CD4-positive, alpha-beta T cell (primary cell): ENCODE measurements at regions not wholly inside any gene's neighbourhood (a gene's known extent, or its start where the extent isn't known, plus 50 kb on each side); places are given as distances from the start of the nearest gene placed in this dataset.

ENCODE experiments used
- ATAC-seq: fragments of 200-7000 bp; cut with Tn5 transposase; one replicate; pipeline ENCODE4 v1.10.0; 2022; ENCODE audit warnings: mild to moderate bottlenecking; ENCODE audit not compliant: poor library complexity
- CTCF ChIA-PET: fragments of 350-600 bp; sonication (Branson Sonifier 250); formaldehyde crosslinking; loops from one replicate; lab custom pipeline; 2021; ENCODE audit warnings: antibody characterized with exemption, inconsistent platforms; lab: Charles Lee
- POLR2A ChIA-PET: fragments of 350-600 bp; sonication (Branson Sonifier 250); formaldehyde crosslinking; loops from one replicate; lab custom pipeline; 2021; ENCODE audit warnings: antibody characterized with exemption, inconsistent platforms; lab: Charles Lee
- DNase-seq, 14 experiments: peaks; one replicate each; pipeline ENCODE4 v3.0.0-alpha.2; 2013 to 2020; ENCODE audit warnings: mixed read lengths in 2 of 14
- H3K27ac ChIP-seq, 2 donors: one replicate each; pipeline versions ENCODE4 v1.5.1 to v1.7.0; 2013; ENCODE audit warnings: low read length in 2 of 2, low read depth in 1 of 2, mild to moderate bottlenecking in 1 of 2
- H3K27me3 ChIP-seq, 2 experiments: 1 replicate in 1 of 2; 2 replicates in 1 of 2; pipeline versions ENCODE4 v1.6.1 to v1.7.0; 2013; ENCODE audit warnings: low read length in 2 of 2, control low read depth in 1 of 2, mild to moderate bottlenecking in 1 of 2, moderate library complexity in 1 of 2; ENCODE audit not compliant: insufficient read depth in 2 of 2, control insufficient read depth in 1 of 2
- H3K36me3 ChIP-seq: one replicate; pipeline ENCODE4 v1.6.1; 2013; ENCODE audit warnings: low read length, control low read depth; ENCODE audit not compliant: insufficient read depth
- H3K4me1 ChIP-seq: one replicate; pipeline ENCODE4 v1.6.1; 2013; ENCODE audit warnings: low read length, control low read depth; ENCODE audit not compliant: insufficient read depth
- H3K4me3 ChIP-seq: one replicate; pipeline ENCODE4 v1.5.1; 2013; ENCODE audit warnings: mild to moderate bottlenecking, low read length, moderate library complexity
- H3K9me3 ChIP-seq, 2 experiments: 1 replicate in 1 of 2; 2 replicates in 1 of 2; pipeline versions ENCODE4 v1.6.1 to v1.7.0; 2013; ENCODE audit warnings: low read length in 2 of 2, mild to moderate bottlenecking in 2 of 2, control low read depth in 1 of 2, moderate library complexity in 1 of 2; ENCODE audit not compliant: control insufficient read depth in 1 of 2, insufficient read depth in 1 of 2
- H3K27ac Mint-ChIP-seq: one replicate; pipeline ENCODE4 v1.8.0; 2020; ENCODE audit warnings: mixed read lengths
- H3K27me3 Mint-ChIP-seq: one replicate; pipeline ENCODE4 v1.8.0; 2021; ENCODE audit warnings: mixed read lengths
- H3K36me3 Mint-ChIP-seq: one replicate; pipeline ENCODE4 v1.8.0; 2021; ENCODE audit warnings: low read depth, mixed read lengths
- H3K4me1 Mint-ChIP-seq: one replicate; pipeline ENCODE4 v1.8.0; 2021; ENCODE audit warnings: low read depth, mixed read lengths
- H3K4me3 Mint-ChIP-seq: one replicate; pipeline ENCODE4 v1.8.0; 2020; ENCODE audit warnings: mild to moderate bottlenecking, mixed read lengths
- H3K9me3 Mint-ChIP-seq: one replicate; pipeline ENCODE4 v1.8.0; 2020; ENCODE audit warnings: mixed read lengths
- intact Hi-C, 2 experiments: fragments of 100-400 bp; cut with DNase I in 1 of 2; cut with micrococcal nuclease in 1 of 2; formaldehyde crosslinking; loops; one replicate each; pipeline versions ENCODE4 v1.15.1 to v1.9.0; 2023 to 2025; cut with DNase I, micrococcal nuclease
- TF ChIP-seq, protein P1 (sequence below): fragments of 200-600 bp; IDR thresholded peaks from one replicate; pipeline ENCODE4 v1.8.0; 2022; ENCODE audit warnings: antibody characterized with exemption, mild to moderate bottlenecking

DNA sequence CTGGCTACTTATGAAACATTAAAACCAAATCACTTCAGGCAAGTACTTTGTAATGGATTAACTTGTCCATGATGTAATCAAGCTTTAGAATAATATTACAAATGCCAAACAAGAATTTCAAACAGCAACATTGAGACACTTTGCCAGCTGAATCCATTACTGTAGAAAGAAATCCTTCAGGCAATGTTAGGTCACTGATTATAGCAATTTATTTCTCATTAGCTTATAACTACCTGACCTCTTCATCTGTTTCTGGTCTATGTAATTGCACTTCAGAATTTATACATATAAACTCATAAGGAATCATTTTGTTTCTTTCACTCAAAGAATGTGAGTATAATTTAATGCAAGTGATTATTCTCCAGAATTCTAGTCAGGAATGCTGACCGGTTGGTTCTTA is 692.6 kb upstream of the TMEFF2 start:
- ATAC-seq: no peak
- no peaks in the 10 kb centered on the region for H3K36me3 Mint-ChIP-seq

DNA sequence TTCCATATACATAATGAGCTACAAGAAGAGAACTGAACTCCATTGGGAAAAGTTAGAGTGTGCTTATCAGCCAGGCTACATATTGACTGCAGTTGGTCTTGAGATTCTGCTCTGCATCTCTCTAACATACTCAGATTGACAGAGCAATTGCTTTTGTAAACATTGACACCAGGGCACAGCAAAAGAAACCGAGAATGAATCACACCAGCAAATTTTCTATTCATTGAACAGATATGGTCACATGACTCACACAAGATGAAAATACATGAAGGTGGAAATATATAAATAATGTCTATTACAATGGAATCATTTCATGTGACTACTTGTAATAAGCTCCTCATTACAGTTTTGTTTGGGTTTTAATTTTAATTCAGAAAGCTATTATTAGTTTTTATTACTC is 691.9 kb upstream of the TMEFF2 start:
- Mint-ChIP-seq H3K27me3 (no peaks in the 10 kb centered on the region), H3K4me3 (no peak overlapping the region), H3K9me3 (no peaks in the 10 kb centered on the region), H3K27ac (no peak overlapping the region), H3K36me3 (no peaks in the 10 kb centered on the region), H3K4me1 (no peaks in the 10 kb centered on the region)
- H3K27ac ChIP-seq: no peak overlapping the region
- ATAC-seq (no peak), DNase-seq (no peak)
- no peak overlapping the region for H3K4me3 ChIP-seq
- intact Hi-C loops: no loop called here
- ChIA-PET POLR2A (no interaction called here), CTCF (no interaction called here)
- H3K4me1 ChIP-seq: no peaks in the 10 kb centered on the region
- no peaks in the 10 kb centered on the region for H3K27me3 ChIP-seq
- TF ChIP-seq, protein P1, sequence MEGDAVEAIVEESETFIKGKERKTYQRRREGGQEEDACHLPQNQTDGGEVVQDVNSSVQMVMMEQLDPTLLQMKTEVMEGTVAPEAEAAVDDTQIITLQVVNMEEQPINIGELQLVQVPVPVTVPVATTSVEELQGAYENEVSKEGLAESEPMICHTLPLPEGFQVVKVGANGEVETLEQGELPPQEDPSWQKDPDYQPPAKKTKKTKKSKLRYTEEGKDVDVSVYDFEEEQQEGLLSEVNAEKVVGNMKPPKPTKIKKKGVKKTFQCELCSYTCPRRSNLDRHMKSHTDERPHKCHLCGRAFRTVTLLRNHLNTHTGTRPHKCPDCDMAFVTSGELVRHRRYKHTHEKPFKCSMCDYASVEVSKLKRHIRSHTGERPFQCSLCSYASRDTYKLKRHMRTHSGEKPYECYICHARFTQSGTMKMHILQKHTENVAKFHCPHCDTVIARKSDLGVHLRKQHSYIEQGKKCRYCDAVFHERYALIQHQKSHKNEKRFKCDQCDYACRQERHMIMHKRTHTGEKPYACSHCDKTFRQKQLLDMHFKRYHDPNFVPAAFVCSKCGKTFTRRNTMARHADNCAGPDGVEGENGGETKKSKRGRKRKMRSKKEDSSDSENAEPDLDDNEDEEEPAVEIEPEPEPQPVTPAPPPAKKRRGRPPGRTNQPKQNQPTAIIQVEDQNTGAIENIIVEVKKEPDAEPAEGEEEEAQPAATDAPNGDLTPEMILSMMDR: no peak
- no peaks in the 10 kb centered on the region for H3K36me3 ChIP-seq
- H3K9me3 ChIP-seq: no peaks in the 10 kb centered on the region

More for the DNA sequence above, 692.6 kb upstream of the TMEFF2 start:
- POLR2A ChIA-PET: no interaction called here
- Mint-ChIP-seq H3K27me3 (no peaks in the 10 kb centered on the region), H3K9me3 (no peaks in the 10 kb centered on the region), H3K27ac (no peak overlapping the region), H3K4me3 (no peak overlapping the region), H3K4me1 (no peaks in the 10 kb centered on the region)
- Histone ChIP-seq H3K27ac (no peak overlapping the region), H3K4me3 (no peak overlapping the region), H3K27me3 (no peaks in the 10 kb centered on the region), H3K4me1 (no peaks in the 10 kb centered on the region), H3K9me3 (no peaks in the 10 kb centered on the region), H3K36me3 (no peaks in the 10 kb centered on the region)
- TF ChIP-seq, protein P1: no peak
- no peak for DNase-seq
- CTCF ChIA-PET: no interaction called here
- intact Hi-C loops: no loop called here

DNA sequence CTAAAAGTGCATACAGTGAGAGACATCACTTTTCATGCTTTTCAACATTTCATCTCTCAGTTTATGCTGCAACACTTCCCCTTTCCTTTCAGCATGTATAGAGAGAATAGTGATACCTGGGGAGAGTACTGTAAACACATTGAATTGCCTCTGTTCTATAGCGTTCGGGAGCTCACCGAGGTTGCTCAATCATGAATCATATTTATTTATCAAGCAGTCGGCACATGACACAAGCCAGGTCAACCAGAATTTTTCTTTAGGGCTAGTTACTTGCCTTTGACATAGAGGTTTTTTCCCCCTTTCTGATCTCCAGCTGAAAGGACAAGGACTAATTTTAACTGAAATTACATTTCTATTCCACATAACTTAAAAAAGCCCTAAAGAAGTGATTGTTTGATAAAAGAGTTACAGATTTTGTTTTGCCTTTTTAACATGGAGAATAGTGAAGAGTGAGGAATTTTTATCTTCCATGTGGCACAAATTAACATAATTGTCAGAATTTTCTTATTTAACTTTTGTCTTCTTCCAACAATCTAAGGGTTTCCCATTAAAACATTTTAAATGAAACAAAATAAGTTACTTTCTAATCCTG is 690.9 kb upstream of the TMEFF2 start:
- no peak overlapping the region for H3K4me3 Mint-ChIP-seq
- H3K27me3 ChIP-seq: no peaks in the 10 kb centered on the region
- H3K36me3 ChIP-seq: no peaks in the 10 kb centered on the region
- DNase-seq: no peak
- ChIA-PET CTCF (no interaction called here), POLR2A (no interaction called here)
- intact Hi-C loops: no loop called here
- no peak overlapping the region for H3K27ac Mint-ChIP-seq
- H3K9me3 Mint-ChIP-seq: no peaks in the 10 kb centered on the region
- ATAC-seq: no peak
- no peak overlapping the region for H3K27ac ChIP-seq
- no peaks in the 10 kb centered on the region for H3K9me3 ChIP-seq
- H3K36me3 Mint-ChIP-seq: no peaks in the 10 kb centered on the region
- H3K4me1 Mint-ChIP-seq: no peaks in the 10 kb centered on the region
- no peaks in the 10 kb centered on the region for H3K27me3 Mint-ChIP-seq
- TF ChIP-seq, protein P1: no peak
- no peak overlapping the region for H3K4me3 ChIP-seq
- H3K4me1 ChIP-seq: no peaks in the 10 kb centered on the region
